Endometrial microvascular endothelial cells (primary cell): ENCODE measurements at regions not wholly inside any gene's neighbourhood (a gene's known extent, or its start where the extent isn't known, plus 50 kb on each side); places are given as distances from the start of the nearest gene placed in this dataset.

Experiments
- in situ Hi-C: cut with HindIII; loops from 2 replicates; pipeline ENCODE4 v1.10.0; 2017; ENCODE audit warnings: low sequenced_read_pairs, low pct_unique_long_range_greater_than_20kb; ENCODE audit errors: inconsistent ontology term

GRCh38 chr1:244918421-244919319 lies 54.3 kb upstream of the HNRNPU start:
- in situ Hi-C loops, result no loop called here

DNA sequence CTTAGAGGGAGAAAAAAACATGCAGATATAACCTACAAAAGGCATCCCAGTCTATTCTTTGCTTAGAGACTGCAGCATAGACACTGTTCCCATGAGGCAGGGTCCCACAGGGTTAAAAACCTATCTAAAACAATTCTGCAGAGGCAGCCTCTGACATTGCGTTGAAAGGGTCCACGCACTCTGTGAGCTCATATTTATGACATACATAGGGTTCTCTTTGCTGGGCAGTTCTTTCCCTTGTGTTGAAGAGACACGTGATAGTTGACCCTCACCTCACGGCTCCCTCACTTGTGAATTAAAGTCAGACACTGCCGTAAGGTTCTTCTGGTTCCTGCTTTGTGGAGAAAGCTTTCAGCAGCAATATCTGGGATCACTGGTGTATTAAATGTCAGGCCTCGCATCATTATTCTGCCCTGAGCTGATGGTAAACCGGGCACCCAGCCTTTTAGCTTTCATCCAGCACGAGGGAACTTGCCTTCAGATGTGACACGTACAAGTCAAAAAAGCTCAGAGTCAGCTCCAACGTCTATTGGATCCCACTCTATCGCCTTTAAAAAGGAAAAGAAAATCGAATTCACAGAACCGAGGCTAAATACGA lies 52.8 kb upstream of the HNRNPU start:
- in situ Hi-C loops, result no loop called here

DNA sequence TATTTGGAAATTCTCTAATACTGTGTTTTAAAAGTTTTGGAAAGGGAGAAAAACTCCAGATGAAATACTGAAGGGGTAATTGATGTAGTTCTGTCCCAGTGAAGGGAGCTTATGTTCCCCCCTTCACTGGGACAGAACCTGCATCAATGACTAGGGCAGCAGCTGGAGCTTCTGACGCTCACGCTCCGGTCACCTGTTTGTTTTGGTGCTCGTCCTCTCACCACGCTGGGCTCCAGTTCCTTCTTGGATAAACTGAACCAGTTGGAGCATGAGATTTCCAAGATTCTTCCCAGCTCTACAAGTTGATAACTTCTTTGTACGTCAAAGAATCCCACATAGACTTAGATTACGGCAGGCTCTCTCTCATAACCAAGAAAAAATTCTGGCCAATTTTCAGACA lies 51.4 kb upstream of the HNRNPU start:
- in situ Hi-C loops, result no loop called here

- in situ Hi-C loops, result no loop called here
Measured at GRCh38 chr1:244914761-244915160, 50.4 kb upstream of the HNRNPU start.
